ENCODE measurements at regions not wholly inside any gene's neighbourhood (a gene's known extent, or its start where the extent isn't known, plus 50 kb on each side); places are given as distances from the start of the nearest gene placed in this dataset.

DNA sequence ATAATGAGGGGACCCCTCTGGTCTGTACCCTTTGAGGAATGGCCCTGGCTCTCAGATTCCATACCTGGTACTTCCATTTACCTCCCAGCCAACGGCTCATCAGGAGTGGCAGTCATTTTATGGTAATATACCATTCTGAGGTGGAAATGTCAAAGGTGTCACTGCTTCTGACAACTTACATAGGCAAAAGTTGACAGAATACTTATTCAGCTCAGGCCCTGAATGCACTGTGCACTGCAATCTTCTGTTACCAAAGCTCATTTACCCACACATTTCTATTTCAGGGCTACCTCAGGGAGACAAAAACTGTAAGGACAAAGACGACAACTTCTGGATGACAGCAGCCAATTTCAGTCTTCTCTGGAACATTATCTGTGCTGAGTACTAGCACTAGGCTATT lies 212.2 kb upstream of the TMEM260 start:
- Mint-ChIP-seq H3K9me3 (ENCODE audit: low read depth) (peaks cover 23% of the 10 kb centered on the region), H3K27me3 (ENCODE audit: low read depth) (peaks cover 27% of the 10 kb centered on the region), H3K27ac (ENCODE audit: unreplicated experiment) (no peak overlapping the region), H3K4me1 (ENCODE audit: low read depth) (no peaks in the 10 kb centered on the region), H3K36me3 (ENCODE audit: low read depth) (peaks cover 20% of the 10 kb centered on the region), H3K4me3 (ENCODE audit: unreplicated experiment) (no peak overlapping the region)
- DNase-seq (ENCODE audit: low spot score): no peak
- no peak for TF ChIP-seq CTCF (IDR thresholded peaks at IDR 0.05)

GRCh38 chr14:56371737-56372136 lies 207.9 kb upstream of the TMEM260 start:
- Mint-ChIP-seq H3K27me3 (ENCODE audit: low read depth) (peaks cover 7% of the 10 kb centered on the region), H3K4me1 (ENCODE audit: low read depth) (no peaks in the 10 kb centered on the region), H3K36me3 (ENCODE audit: low read depth) (peaks cover 14% of the 10 kb centered on the region), H3K4me3 (ENCODE audit: unreplicated experiment) (no peak overlapping the region), H3K9me3 (ENCODE audit: low read depth) (peaks cover 25% of the 10 kb centered on the region), H3K27ac (ENCODE audit: unreplicated experiment) (no peak overlapping the region)
- no peak for TF ChIP-seq CTCF (IDR thresholded peaks at IDR 0.05)
- DNase-seq (ENCODE audit: low spot score): no peak

GRCh38 chr14:56374421-56374820 lies 205.2 kb upstream of the TMEM260 start:
- H3K36me3 Mint-ChIP-seq (ENCODE audit: low read depth): peaks cover 13% of the 10 kb centered on the region
- peaks cover 7% of the 10 kb centered on the region for H3K27me3 Mint-ChIP-seq (ENCODE audit: low read depth)
- peaks cover 22% of the 10 kb centered on the region for H3K9me3 Mint-ChIP-seq (ENCODE audit: low read depth)
- no peak for TF ChIP-seq CTCF (IDR thresholded peaks at IDR 0.05)
- H3K27ac Mint-ChIP-seq (ENCODE audit: unreplicated experiment): no peak overlapping the region
- H3K4me1 Mint-ChIP-seq (ENCODE audit: low read depth): peaks cover 15% of the 10 kb centered on the region
- H3K4me3 Mint-ChIP-seq (ENCODE audit: unreplicated experiment): no peak overlapping the region
- DNase-seq (ENCODE audit: low spot score): no peak

DNA sequence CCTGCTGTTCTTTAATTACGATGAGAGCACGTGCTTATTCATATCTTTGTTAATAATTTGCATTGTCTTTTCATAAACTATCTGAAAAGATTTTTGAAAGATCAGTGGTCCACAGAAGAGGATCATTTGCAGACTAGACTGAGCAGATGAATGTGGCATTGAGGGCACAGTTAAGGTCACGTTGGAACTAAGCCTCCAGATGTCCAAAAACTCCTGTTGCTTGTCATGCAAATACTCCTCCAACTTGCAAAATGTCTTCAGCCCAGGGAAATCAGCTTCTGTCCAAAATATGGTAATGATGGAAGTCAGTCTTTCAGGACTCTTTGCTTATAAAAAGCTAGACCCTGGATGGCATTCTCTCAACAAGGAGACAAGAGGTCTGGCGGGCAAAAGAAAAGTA lies 201.6 kb upstream of the TMEM260 start:
- H3K4me1 Mint-ChIP-seq (ENCODE audit: low read depth): peaks cover 16% of the 10 kb centered on the region
- H3K27ac Mint-ChIP-seq (ENCODE audit: unreplicated experiment): peak overlapping the region; percentile 20
- no peak overlapping the region for H3K4me3 Mint-ChIP-seq (ENCODE audit: unreplicated experiment)
- no peak for TF ChIP-seq CTCF (IDR thresholded peaks at IDR 0.05)
- peaks cover 14% of the 10 kb centered on the region for H3K9me3 Mint-ChIP-seq (ENCODE audit: low read depth)
- H3K36me3 Mint-ChIP-seq (ENCODE audit: low read depth): peaks cover 2% of the 10 kb centered on the region
- peaks cover 7% of the 10 kb centered on the region for H3K27me3 Mint-ChIP-seq (ENCODE audit: low read depth)
- no peak for DNase-seq (ENCODE audit: low spot score)

DNA sequence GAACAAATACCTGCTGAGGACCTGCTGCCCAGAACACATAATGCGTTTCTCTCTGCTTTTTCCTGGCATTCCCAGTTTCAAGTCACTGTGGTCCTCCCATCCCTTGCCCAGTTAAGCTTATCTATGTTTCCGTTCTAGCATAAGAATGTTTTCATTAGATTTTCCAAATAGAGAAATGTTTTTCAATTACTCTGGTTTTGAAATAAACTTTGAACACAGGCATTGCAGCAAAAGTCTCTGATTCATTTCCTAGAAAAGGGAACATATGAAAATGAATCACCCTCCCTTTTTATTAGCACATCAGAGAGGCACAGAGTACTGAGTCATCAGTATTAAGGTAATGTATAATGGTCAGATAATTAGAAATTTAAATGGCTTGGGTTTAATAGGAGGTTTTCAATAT lies 201.1 kb upstream of the TMEM260 start:
- Mint-ChIP-seq H3K9me3 (ENCODE audit: low read depth) (peaks cover 17% of the 10 kb centered on the region), H3K36me3 (ENCODE audit: low read depth) (peaks cover 2% of the 10 kb centered on the region), H3K4me1 (ENCODE audit: low read depth) (peaks cover 16% of the 10 kb centered on the region), H3K4me3 (ENCODE audit: unreplicated experiment) (no peak overlapping the region), H3K27ac (ENCODE audit: unreplicated experiment) (peak overlapping the region; percentile 70), H3K27me3 (ENCODE audit: low read depth) (peaks cover 7% of the 10 kb centered on the region)
- TF ChIP-seq CTCF (IDR thresholded peaks at IDR 0.05): no peak
- DNase-seq (ENCODE audit: low spot score): no peak
